NB4 (cell line): ENCODE measurements at regions not wholly inside any gene's neighbourhood (a gene's known extent, or its start where the extent isn't known, plus 50 kb on each side); places are given as distances from the start of the nearest gene placed in this dataset.

Experiments used
- CTCF ChIP-seq: IDR thresholded peaks from one replicate; pipeline ENCODE4 v1.5.1; 2012; ENCODE audit warnings: low read depth, low read length
- MYC ChIP-seq: IDR thresholded peaks from 2 replicates; pipeline ENCODE4 v1.6.1; 2011; ENCODE audit warnings: low read depth, low read length
- POLR2A ChIP-seq: IDR thresholded peaks from 2 replicates; pipeline ENCODE4 v1.6.1; 2011; ENCODE audit warnings: mild to moderate bottlenecking; ENCODE audit not compliant: insufficient read length; ENCODE audit errors: extremely low read depth
- TF ChIP-seq, protein P1 (sequence below): IDR thresholded peaks from 2 replicates; pipeline ENCODE4 v1.6.1; 2011; ENCODE audit warnings: low read depth, low read length

DNA sequence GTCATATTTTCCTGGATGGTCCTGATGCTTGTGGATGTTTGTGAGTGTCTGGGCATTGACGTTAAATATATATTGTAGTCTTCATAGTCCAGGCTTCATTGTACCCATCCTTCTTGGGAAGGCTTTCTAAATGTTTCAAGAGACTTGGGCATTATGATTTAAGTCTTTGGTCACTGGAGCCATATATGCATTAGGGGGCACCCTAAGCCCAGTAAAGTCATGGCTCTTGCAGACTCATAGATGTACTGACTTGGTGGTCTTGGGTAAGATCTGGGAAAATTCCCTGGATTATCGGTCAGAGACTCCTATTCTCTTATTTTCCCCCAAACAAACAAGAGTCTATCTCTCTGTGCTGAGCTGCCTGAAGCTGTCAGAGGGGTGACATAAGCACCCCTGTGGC, 271.1 kb downstream of the TRIM36 start:
- TF ChIP-seq POLR2A: no peak
- no peak for TF ChIP-seq CTCF
- TF ChIP-seq, protein P1, sequence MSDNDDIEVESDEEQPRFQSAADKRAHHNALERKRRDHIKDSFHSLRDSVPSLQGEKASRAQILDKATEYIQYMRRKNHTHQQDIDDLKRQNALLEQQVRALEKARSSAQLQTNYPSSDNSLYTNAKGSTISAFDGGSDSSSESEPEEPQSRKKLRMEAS: no peak
- TF ChIP-seq MYC: no peak
